ENCODE measurements at regions not wholly inside any gene's neighbourhood (a gene's known extent, or its start where the extent isn't known, plus 50 kb on each side); places are given as distances from the start of the nearest gene placed in this dataset.

GRCh38 chr13:74485757-74486156 lies 351.6 kb upstream of the KLF12 start:
- no peak for DNase-seq (ENCODE audit: low read depth)

GRCh38 chr13:74479124-74479523 lies 344.9 kb upstream of the KLF12 start:
- DNase-seq (ENCODE audit: low read depth), result peak; percentile 14

- no peak for DNase-seq (ENCODE audit: low read depth)
Measured at GRCh38 chr13:74476788-74477187, 342.6 kb upstream of the KLF12 start.

- no peak for DNase-seq (ENCODE audit: low read depth)
Measured at GRCh38 chr13:74476365-74476764, 342.2 kb upstream of the KLF12 start.

- no peak for DNase-seq (ENCODE audit: low read depth)
Measured at GRCh38 chr13:74466864-74467263, 332.7 kb upstream of the KLF12 start.

- DNase-seq (ENCODE audit: low read depth), result no peak
Measured at GRCh38 chr13:74466020-74466419, 331.8 kb upstream of the KLF12 start.

- DNase-seq (ENCODE audit: low read depth), result no peak
Measured at GRCh38 chr13:74465271-74465670, 331.1 kb upstream of the KLF12 start.

- no peak for DNase-seq (ENCODE audit: low read depth)
Measured at GRCh38 chr13:74464670-74465069, 330.5 kb upstream of the KLF12 start.

GRCh38 chr13:74461011-74461410 lies 326.8 kb upstream of the KLF12 start:
- no peak for DNase-seq (ENCODE audit: low read depth)

- DNase-seq (ENCODE audit: low read depth), result no peak
Measured at GRCh38 chr13:74452881-74453280, 318.7 kb upstream of the KLF12 start.

GRCh38 chr13:74452176-74452575 lies 318.0 kb upstream of the KLF12 start:
- DNase-seq (ENCODE audit: low read depth), result no peak

GRCh38 chr13:74450964-74451363 lies 316.8 kb upstream of the KLF12 start:
- no peak for DNase-seq (ENCODE audit: low read depth)

GRCh38 chr13:74450525-74450845 lies 316.3 kb upstream of the KLF12 start:
- no peak for DNase-seq (ENCODE audit: low read depth)

- DNase-seq (ENCODE audit: low read depth), result no peak
Measured at GRCh38 chr13:74449811-74450524, 315.8 kb upstream of the KLF12 start.

- DNase-seq (ENCODE audit: low read depth), result no peak
Measured at GRCh38 chr13:74444864-74445479, 310.8 kb upstream of the KLF12 start.

GRCh38 chr13:74444161-74444571 lies 310.0 kb upstream of the KLF12 start:
- no peak for DNase-seq (ENCODE audit: low read depth)

GRCh38 chr13:74443631-74444030 lies 309.4 kb upstream of the KLF12 start:
- DNase-seq (ENCODE audit: low read depth), result no peak

GRCh38 chr13:74442751-74443150 lies 308.5 kb upstream of the KLF12 start:
- DNase-seq (ENCODE audit: low read depth), result no peak

GRCh38 chr13:74438901-74439300 lies 304.7 kb upstream of the KLF12 start:
- no peak for DNase-seq (ENCODE audit: low read depth)

- no peak for DNase-seq (ENCODE audit: low read depth)
Measured at GRCh38 chr13:74434782-74435181, 300.6 kb upstream of the KLF12 start.

- no peak for DNase-seq (ENCODE audit: low read depth)
Measured at GRCh38 chr13:74424455-74424854, 290.3 kb upstream of the KLF12 start.

- DNase-seq (ENCODE audit: low read depth), result no peak
Measured at GRCh38 chr13:74423434-74423833, 289.2 kb upstream of the KLF12 start.

- no peak for DNase-seq (ENCODE audit: low read depth)
Measured at GRCh38 chr13:74414458-74414857, 280.3 kb upstream of the KLF12 start.

- no peak for DNase-seq (ENCODE audit: low read depth)
Measured at GRCh38 chr13:74413482-74413881, 279.3 kb upstream of the KLF12 start.

Data from CMK (cell line).